Panc1 (cell line): ENCODE measurements at regions not wholly inside any gene's neighbourhood (a gene's known extent, or its start where the extent isn't known, plus 50 kb on each side); places are given as distances from the start of the nearest gene placed in this dataset.

Experiments used
- ATAC-seq: fragments of 200-7000 bp; cut with Tn5 transposase; 2 replicates; pipeline ENCODE4 v1.9.1; 2020; ENCODE audit warnings: mild to moderate bottlenecking, moderate library complexity
- BruUV-seq: library from RNA; stranded (reverse); fragments of 400-500 nt; replicated peaks from 2 replicates; lab custom pipeline; 2021; lab: Mats Ljungman, UMichigan
- CTCF ChIA-PET: fragments of 300-600 bp; sonication (Branson Sonifier 250); formaldehyde crosslinking; loops from one replicate; lab custom pipeline; 2022; ENCODE audit warnings: antibody characterized with exemption; lab: Charles Lee
- POLR2A ChIA-PET: fragments of 300-600 bp; sonication (Branson Sonifier 250); formaldehyde crosslinking; loops from one replicate; lab custom pipeline; 2022; ENCODE audit warnings: antibody characterized with exemption; lab: Charles Lee
- DNase-seq: peaks from one replicate; pipeline ENCODE4 v3.0.0-alpha.2; 2010; ENCODE audit warnings: low read depth, low spot score
- H3K27ac ChIP-seq: 2 replicates; pipeline ENCODE4 v1.5.1; 2011; ENCODE audit warnings: mild to moderate bottlenecking, low read length, inconsistent platforms
- H3K27me3 ChIP-seq: fragments of 200-500 bp; sonication (Bioruptor generic); 2 replicates; pipeline ENCODE4 v1.6.0; 2014; ENCODE audit warnings: low read length, inconsistent platforms; ENCODE audit not compliant: control insufficient read depth, insufficient read depth
- H3K36me3 ChIP-seq: fragments of 200-500 bp; sonication (Bioruptor generic); 2 replicates; pipeline ENCODE4 v1.5.1; 2014; ENCODE audit warnings: inconsistent platforms, mild to moderate bottlenecking, low read length, moderate library complexity; ENCODE audit not compliant: control insufficient read depth, insufficient read depth
- H3K4me1 ChIP-seq: 2 replicates; pipeline ENCODE4 v1.5.1; 2011; ENCODE audit warnings: inconsistent platforms, mild to moderate bottlenecking, low read length, moderate library complexity; ENCODE audit not compliant: control insufficient read depth, insufficient read depth
- H3K4me3 ChIP-seq, 2 experiments: 2 replicates each; pipeline ENCODE4 v1.5.1; 2011 to 2012; ENCODE audit warnings: low read depth in 2 of 2, low read length in 2 of 2, mild to moderate bottlenecking in 2 of 2, inconsistent platforms in 1 of 2, moderate library complexity in 1 of 2
- H3K9me3 ChIP-seq: fragments of 200-500 bp; sonication (Bioruptor generic); 2 replicates; pipeline ENCODE4 v1.5.1; 2014; ENCODE audit warnings: low read depth, mild to moderate bottlenecking, inconsistent platforms, low read length, moderate library complexity; ENCODE audit not compliant: control insufficient read depth, insufficient read depth
- CTCF ChIP-seq: fragments of 450-650 bp; IDR thresholded peaks from 2 replicates; pipeline ENCODE4 v1.5.1; 2017; ENCODE audit warnings: mild to moderate bottlenecking
- POLR2AphosphoS5 ChIP-seq: IDR thresholded peaks from 2 replicates; pipeline ENCODE4 v1.6.1; 2012; ENCODE audit warnings: mild to moderate bottlenecking, low read depth, low read length, moderate library complexity
- REST ChIP-seq, 2 experiments: IDR thresholded peaks; 2 replicates each; pipeline ENCODE4 v1.6.1; 2011 to 2012; ENCODE audit warnings: low read depth in 2 of 2, control low read depth in 1 of 2, low read length in 1 of 2, mild to moderate bottlenecking in 1 of 2, moderate library complexity in 1 of 2; ENCODE audit not compliant: insufficient read depth in 1 of 2
- SIN3A ChIP-seq: IDR thresholded peaks from 2 replicates; pipeline ENCODE4 v1.6.1; 2012; ENCODE audit warnings: low read depth, mild to moderate bottlenecking, low read length, moderate library complexity, borderline replicate concordance; ENCODE audit not compliant: insufficient read depth
- TCF7L2 ChIP-seq: IDR thresholded peaks from 2 replicates; pipeline ENCODE4 v1.6.1; 2011; ENCODE audit warnings: mild to moderate bottlenecking, low read depth, low read length, inconsistent platforms
- in situ Hi-C: cut with HindIII; loops from 2 replicates; pipeline ENCODE4 v1.10.0; 2016; ENCODE audit warnings: low sequenced_read_pairs, low pct_unique_long_range_greater_than_20kb
- intact Hi-C: fragments of 100-400 bp; cut with micrococcal nuclease; formaldehyde crosslinking; loops from one replicate; pipeline ENCODE4 v1.10.0; 2022; ENCODE audit not compliant: unreplicated experiment

GRCh38 chr15:70447521-70447920, 315.8 kb downstream of the UACA start:
- no TSS peak for BruUV-seq
- H3K27me3 ChIP-seq = no peaks in the 10 kb centered on the region
- TF ChIP-seq REST (IDR thresholded peaks at IDR 0.05; ENCODE audit: insufficient read depth in 1 of 2, low read depth in 2 of 2, low read length in 1 of 2) = no peak

GRCh38 chr15:70447081-70447480, 316.3 kb downstream of the UACA start:
- POLR2A ChIA-PET = no interaction called here

More at GRCh38 chr15:70447521-70447920, 315.8 kb downstream of the UACA start:
- H3K4me1 ChIP-seq = no peaks in the 10 kb centered on the region
- ChIA-PET CTCF (no interaction called here), POLR2A (no interaction called here)
- H3K4me3 ChIP-seq = no peak overlapping the region
- intact Hi-C loops = no loop called here
- H3K9me3 ChIP-seq = no peaks in the 10 kb centered on the region
- H3K36me3 ChIP-seq = no peaks in the 10 kb centered on the region
- DNase-seq (no peak), ATAC-seq (no peak)
- H3K27ac ChIP-seq = peak overlapping the region; percentile 24; the same call in 1 of the 2 replicates
- in situ Hi-C loops = no loop called here

More at GRCh38 chr15:70447081-70447480, 316.3 kb downstream of the UACA start:
- Histone ChIP-seq H3K4me3 (no peak overlapping the region), H3K27me3 (no peaks in the 10 kb centered on the region), H3K9me3 (no peaks in the 10 kb centered on the region), H3K4me1 (no peaks in the 10 kb centered on the region), H3K27ac (peak overlapping the region; percentile 24; the same call in 1 of the 2 replicates), H3K36me3 (no peaks in the 10 kb centered on the region)
- DNase-seq (no peak), ATAC-seq (no peak)
- intact Hi-C loops (no loop called here), in situ Hi-C loops (no loop called here)
- BruUV-seq = no TSS peak
- CTCF ChIA-PET = no interaction called here
- TF ChIP-seq CTCF = no peak
- TF ChIP-seq POLR2AphosphoS5 = no peak
- no peak for TF ChIP-seq SIN3A
- TF ChIP-seq REST (IDR thresholded peaks at IDR 0.05; ENCODE audit: insufficient read depth in 1 of 2, low read depth in 2 of 2, low read length in 1 of 2) = no peak
- TF ChIP-seq TCF7L2 = no peak
